ENCODE measurements at regions not wholly inside any gene's neighbourhood (a gene's known extent, or its start where the extent isn't known, plus 50 kb on each side); places are given as distances from the start of the nearest gene placed in this dataset.
"Not testable (repeated sequence)": the region's sequence is repeated elsewhere in the genome, so short reads cannot be mapped to it uniquely, and the experiment has no call there.

- not testable (repeated sequence) for DNase-seq
Observed at GRCh38 chr6:159407211-159407780, 238.1 kb downstream of the FNDC1 start.

- DNase-seq: no peak
Observed at GRCh38 chr6:159404296-159404695, 235.1 kb downstream of the FNDC1 start.

- no peak for DNase-seq
Observed at GRCh38 chr6:159400826-159401225, 231.6 kb downstream of the FNDC1 start.

DNA sequence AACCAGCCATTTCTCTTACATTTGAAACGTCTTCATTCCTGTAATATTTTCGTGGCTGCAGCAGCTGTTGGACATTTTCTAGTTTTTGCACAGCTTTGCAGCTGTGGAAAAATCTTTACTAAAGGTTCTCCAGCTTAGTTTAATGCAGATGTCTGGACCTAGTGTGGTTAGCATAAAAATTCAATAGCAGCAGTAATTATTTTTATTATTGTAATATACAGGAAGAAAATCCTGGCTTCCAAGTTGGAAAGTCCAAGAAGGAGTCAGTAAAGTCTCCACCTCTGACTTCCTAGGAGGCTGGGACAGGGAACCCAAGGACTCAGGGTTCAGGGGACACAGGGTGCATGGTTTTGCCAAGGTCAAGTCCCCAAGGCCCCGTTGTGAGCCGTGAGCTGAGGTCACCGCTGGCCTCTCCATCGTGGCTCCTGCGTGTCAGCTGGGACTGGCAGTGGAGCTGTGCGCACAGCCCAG is 230.6 kb downstream of the FNDC1 start:
- no peak for DNase-seq

DNA sequence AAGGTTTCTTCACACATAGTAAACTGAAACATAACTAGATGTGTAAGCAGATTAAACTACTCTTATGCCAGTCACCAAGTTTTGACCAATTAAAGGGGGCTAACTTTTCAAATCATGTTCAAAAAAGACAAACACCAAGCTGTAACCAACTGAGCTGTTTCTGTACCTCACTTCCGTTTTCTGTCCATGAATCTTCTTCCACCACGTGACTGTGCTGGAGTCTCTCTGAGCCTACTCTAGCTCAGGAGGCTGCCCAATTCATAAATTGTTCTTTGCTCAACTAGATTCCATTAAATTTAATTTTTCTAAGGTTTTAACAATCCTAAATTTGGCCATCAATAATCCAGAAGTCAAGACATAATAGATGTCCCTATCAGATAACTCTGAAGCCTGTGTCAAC is 229.4 kb downstream of the FNDC1 start:
- no peak for DNase-seq

DNA sequence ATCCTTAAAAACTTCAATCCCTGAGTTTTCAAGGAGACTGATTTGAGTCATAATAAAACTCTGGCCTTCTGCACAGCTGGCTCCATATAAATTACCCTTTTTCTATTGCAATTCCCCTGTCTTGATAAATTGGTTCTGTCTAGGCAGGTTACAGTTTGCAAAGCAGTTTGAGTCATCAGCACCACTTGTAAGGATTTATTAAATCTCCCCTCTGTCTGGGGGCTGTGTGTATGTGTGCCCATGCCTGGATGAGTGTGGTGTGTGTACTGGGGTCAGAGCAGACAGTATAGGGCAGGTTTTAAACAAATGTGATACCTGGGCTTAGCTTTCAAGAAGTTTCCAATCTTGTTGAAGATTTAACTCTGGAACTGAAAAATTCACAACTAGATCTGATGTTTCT is 228.6 kb downstream of the FNDC1 start:
- DNase-seq: no peak

DNA sequence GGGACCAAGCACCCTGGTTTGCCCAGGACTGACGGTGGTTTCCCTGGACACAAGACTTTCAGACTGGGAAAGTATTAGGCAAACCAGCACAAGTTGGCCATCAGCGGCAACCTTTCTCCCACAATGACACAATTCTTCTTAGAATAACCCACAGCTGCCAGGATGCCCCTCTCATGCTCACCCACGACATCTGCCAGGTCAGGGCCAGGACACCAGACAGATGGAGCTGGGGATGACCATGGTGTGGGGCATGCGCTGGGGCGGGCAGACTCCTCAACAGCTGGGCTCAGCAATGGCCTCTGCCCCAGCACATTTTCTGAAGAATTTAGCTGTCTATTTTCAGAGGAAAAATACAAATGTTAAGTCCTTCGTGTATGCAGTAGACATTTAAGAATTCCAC is 226.4 kb downstream of the FNDC1 start:
- DNase-seq: no peak

- not testable (repeated sequence) for DNase-seq
Observed at GRCh38 chr6:159392695-159393094, 223.5 kb downstream of the FNDC1 start.

- DNase-seq: no peak
Observed at GRCh38 chr6:159390381-159390780, 221.2 kb downstream of the FNDC1 start.

DNA sequence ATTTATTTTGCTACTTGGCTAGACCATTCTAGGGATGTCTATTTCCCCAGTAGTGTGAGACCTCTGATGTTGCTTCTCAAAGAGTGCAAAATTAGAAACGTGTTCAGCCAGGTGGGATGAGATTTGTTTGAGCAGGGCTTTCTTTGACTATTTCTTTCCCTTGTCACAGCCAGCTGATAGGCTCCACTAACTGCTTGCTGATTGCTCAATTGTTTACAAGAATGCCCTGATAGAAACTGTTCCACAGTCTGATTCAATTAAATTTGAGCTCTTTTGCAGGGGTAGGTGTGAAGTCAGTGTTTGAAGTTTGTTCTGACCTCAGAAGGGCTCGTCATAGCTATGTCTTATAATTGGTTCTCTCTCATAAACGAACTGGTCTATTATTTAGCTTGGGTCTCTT is 220.5 kb downstream of the FNDC1 start:
- no peak for DNase-seq

GRCh38 chr6:159380114-159380513 is 210.9 kb downstream of the FNDC1 start:
- no peak for DNase-seq

- no peak for DNase-seq
Observed at GRCh38 chr6:159378411-159379328, 209.5 kb downstream of the FNDC1 start.

- no peak for DNase-seq
Observed at GRCh38 chr6:159376516-159377158, 207.4 kb downstream of the FNDC1 start.

DNA sequence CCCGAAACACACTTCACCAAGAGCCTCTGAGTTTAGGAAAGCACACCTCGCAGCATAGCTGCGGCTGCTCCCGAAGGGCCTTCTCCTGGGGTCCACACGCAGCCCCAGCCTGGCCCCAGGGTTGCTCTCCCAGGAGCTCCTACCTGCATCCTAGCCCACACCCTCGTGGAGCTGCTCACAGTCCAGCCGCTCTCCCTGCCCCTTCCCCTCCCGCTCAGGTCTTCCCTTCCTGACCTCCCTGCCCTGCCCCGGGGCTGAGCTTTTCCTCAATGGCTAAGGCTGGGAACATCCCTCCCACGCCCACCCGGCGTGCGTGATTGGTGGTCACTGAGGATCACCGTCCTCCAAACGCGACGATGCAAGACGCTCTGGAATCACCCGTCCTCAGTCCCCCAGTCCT is 205.8 kb downstream of the FNDC1 start:
- DNase-seq: no peak

GRCh38 chr6:159373670-159374069 is 204.5 kb downstream of the FNDC1 start:
- no peak for DNase-seq

- no peak for DNase-seq
Observed at GRCh38 chr6:159372333-159372732, 203.1 kb downstream of the FNDC1 start.

GRCh38 chr6:159360306-159360705 is 191.1 kb downstream of the FNDC1 start:
- DNase-seq: no peak

GRCh38 chr6:159359581-159360297 is 190.5 kb downstream of the FNDC1 start:
- DNase-seq: no peak

DNA sequence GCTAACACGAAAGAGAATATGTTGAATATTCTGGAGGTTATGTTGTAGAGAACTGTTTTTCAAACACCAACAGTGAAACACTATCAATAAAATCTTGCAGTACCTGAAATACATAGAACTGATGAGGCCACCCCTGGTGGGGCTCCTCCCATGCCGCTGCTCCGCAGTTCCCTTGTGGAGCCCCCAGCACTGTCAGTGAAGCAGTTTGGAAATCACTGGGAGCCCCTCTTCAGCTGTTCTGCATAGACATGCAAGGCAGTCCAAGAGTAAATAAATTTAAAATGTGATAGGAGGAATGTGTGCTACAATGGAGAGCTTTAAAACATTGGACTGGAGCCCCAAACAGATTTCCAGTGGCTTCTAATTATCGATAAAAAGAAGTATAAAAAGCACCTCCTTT is 189.4 kb downstream of the FNDC1 start:
- DNase-seq: no peak

GRCh38 chr6:159357211-159357915 is 188.2 kb downstream of the FNDC1 start:
- DNase-seq: no peak

GRCh38 chr6:159353193-159353592 is 184.0 kb downstream of the FNDC1 start:
- no peak for DNase-seq

All from amygdala (tissue), 56 donors.